NCI-H748 treated with DMSO at 0.1 percent for 48 hours (cell line): ENCODE measurements at regions not wholly inside any gene's neighbourhood (a gene's known extent, or its start where the extent isn't known, plus 50 kb on each side); places are given as distances from the start of the nearest gene placed in this dataset.
A peak's percentile ranks its signal among the peaks of the same experiment; 100 is the strongest.

ENCODE experiments used
- DNase-seq: peaks from one replicate; lab custom pipeline; 2025; lab: John Stamatoyannopoulos, UW

- DNase-seq = no peak
Measured at GRCh38 chr2:9738535-9739496, 104.5 kb upstream of the TAF1B start.

DNA sequence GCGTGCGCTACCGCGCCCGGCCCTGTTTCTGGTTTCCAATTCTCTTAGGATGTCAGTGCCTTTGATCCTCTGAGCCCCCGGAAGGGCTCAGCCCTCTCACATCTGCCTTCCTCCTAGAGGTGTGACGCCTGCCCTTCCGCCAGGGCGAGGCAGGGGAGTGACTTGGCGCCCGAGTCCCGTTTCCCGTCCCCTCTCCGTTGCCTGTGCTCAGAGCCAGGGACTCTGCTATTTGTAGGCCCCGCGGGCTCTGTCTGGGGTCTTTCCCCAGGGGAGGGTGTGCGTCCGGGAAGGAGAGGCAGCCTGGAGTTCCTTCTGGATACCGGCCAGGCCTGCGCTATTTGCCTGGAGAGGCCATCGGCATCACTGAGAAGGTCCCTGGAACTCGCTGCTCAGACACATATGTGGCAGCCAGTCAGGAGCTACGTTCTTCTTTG is 103.7 kb upstream of the TAF1B start:
- DNase-seq = no peak

DNA sequence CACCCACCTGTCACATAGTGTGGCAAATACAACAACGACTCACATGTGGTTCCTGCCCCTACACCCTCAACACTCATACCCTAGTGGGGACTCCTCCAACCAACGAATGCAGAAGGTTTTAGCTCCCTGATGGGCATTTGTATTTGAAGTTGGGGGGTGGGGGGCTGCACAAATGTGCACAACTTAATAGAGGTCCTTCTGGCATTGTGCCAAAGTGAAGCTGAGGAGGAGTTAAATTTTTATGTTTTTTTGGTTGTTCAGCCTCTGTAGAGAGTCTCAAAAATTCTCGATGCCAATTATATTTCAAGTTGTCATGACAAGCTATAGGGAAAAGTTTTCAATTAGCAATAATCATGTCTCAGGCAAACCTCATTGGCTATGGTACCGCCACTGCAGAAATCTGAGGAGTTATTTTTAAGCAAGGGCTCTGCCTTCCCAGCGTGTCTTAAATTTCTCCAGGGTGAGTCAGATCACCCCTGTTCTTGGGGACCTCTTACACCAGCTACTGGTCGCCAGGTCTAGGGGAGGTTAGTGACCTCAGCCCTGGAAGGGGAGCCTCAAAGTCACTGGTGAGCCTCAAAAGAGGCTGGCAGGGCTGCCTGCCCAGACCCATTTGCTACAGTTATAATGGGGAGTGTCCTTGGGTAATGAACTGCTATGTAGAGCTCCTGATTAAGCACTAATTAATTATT is 102.7 kb upstream of the TAF1B start:
- DNase-seq = no peak

GRCh38 chr2:9741110-9741509 is 102.2 kb upstream of the TAF1B start:
- DNase-seq = no peak

GRCh38 chr2:9742601-9743000 is 100.7 kb upstream of the TAF1B start:
- DNase-seq = no peak

DNA sequence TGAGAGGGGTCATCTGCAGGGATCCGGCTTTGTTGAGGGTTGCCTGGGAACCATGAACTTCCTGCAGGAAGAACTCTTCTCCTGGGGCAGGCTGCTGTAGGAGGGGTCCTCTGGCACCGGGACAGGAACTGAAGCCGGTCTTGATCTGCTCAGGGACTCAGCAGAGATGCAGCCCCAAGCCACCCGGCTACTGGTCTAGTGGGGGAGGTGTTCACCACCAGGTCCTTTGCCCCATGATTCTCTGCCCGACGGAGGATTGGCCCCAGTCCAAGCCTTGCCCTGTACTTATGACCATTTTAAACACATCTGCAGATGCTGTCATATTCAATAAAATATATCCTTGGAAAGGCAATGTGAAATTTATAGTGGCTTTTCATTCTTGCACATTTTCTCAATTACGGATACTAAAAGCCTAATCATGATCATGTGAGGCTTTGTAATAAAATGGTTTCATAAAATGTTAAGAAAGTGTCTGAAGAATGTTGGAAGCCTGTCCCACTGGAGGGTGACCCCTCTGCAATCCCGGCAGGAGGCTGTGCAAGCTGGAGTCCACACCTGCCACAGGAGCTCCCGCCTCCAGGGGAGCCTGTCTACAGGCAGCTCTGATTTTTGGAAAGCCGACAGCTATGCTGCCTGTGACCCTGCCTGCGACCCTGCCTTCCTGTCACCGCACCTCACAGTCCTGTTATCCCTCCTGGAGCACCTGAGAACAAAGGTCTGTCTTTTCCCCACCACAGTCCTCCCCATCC is 98.8 kb upstream of the TAF1B start:
- DNase-seq = no peak

DNA sequence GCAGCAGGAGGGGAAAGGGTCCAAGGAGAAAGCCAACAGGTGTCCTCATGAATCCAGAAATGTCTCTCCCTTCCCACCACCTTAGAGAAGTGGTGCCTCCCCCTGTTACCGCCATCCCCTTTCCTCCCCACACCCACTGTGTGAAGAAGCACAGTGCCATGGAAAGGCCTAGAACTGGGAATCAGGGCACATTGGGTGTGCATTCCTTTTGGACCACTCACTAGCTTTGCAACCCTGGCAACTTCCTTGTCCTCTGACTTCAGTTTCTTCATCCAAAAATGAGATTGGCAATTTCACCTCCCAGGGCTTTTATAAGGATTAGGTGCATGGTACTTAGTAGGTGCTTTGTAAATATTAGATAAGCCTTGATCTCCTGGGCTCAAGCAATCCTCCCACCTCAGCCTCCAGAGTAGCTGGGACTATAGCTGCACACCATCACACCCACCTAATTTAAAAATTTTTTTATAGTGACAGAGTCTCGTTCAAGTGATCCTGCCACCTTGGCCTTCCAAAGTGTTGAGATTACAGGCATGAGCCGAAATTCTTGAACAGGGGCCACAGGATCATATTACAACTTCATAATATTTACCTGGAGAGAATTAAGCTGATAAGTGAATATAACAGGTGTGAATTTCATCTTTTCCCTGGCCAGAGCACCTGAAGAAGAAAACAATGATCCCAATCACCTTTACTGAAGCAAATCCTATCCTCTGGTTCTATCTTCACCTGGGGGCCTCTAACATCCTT is 97.9 kb upstream of the TAF1B start:
- no peak for DNase-seq

DNA sequence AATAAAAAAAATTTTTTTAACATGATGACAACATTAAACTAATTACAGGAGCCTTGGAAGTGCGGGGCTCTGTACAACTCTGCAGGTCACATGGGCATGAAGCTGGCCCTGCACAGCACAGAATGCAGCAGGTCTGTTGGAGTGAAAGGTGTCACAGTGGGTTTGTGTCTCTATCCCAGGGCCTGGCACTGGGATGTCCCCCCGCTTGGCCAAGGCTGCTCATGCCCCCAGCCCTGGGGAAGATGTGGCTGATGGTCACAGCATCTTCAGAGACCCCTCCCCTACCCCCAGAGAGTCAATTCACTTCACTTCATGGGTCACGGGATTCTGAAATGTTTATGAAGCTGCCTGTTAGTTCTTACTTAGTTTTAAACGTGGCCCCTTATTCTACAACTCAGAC is 95.9 kb upstream of the TAF1B start:
- DNase-seq = no peak

GRCh38 chr2:9748577-9748976 is 94.7 kb upstream of the TAF1B start:
- DNase-seq = peak; percentile 47

DNA sequence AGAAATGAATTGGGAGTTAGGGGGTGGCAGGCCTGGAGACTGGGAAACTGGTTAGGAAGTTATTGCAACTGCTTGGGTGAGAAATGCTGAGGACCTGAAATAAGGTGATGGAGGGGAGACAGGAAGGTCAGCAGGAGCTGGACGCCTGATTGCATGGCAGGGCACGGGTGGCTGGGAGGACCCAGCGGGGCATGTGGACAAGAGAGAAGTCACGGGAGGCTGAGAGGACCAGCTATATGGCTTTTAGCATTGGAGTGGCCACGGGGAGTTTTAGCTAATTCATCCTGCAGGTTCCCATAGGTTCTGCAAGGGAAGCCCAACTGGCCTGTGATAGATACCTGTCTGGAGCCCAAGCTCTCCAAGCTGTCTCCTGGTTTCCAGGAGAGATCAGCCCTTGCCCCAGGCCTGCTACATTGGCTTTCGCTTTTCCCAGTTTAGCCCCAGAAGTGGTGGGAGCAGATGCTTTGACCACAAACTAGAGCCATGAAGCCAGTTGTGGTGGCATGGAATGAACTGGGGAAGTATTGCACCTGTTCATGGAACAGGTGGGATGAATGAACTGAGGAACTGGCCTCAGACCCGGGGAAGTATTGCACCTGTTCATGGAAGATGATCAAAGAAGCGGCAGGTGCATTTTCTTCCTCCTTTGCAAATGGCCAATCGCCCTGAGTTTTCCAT is 93.6 kb upstream of the TAF1B start:
- DNase-seq = no peak

- no peak for DNase-seq
Measured at GRCh38 chr2:9750224-9751215, 92.8 kb upstream of the TAF1B start.

DNA sequence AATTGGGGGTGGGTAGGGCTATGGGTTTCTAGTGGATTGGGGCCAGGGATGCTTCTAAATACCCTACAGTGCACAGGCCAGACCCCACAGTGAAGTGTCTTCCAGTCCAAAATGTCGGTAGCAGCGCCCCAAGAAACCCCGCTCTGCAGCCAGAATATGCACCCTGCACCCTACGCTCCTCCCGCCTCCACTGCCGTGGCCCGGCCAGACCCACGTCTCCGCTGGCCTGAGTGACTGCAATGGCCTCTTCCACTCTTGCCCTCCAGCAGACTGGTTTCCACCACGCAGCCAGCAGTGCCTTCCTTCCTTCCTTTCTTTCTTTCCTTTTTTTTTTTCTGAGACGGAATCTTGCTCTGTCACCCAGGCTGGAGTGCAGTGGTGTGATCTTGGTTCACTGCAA is 91.4 kb upstream of the TAF1B start:
- DNase-seq = no peak

DNA sequence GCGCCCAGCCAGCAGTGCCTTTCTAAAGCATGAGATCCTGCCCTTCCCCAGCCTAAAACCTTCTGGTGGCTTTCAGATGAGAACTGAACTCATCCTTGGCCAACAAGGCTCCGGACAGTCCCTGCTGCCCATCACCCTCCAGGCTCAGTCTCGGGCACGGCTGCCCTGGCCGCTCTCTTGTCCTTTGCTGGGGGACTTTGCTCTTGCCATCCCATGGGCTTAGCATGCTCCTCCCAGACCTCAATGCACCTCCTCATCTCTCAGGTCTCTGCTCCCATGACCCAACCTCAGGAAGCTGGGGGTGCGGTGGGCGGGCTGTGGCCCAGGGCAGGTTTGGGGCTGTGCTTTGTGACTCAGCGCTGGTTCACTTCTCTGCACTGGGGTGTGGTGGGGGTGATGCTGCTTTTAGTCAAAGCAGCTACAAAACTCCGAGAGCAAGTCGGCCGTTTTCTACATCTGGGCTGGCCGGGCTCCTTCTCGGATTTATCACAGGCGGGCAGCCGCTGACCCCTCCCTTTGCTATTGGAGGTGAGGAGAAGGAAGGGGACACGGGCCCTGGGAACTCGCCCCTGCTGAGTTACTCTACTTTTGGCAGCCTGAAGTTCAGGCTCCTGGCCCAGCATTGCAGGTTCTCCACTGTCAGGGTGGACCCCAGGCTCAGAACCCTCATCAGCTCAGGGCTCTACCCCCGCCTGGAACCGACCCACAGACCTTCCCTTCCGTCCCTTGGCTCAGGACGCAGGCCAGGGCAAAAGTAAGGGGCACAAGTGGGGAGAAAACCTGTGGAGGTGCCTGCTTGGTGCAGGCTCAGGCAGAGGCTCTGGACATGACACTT is 90.6 kb upstream of the TAF1B start:
- no peak for DNase-seq

DNA sequence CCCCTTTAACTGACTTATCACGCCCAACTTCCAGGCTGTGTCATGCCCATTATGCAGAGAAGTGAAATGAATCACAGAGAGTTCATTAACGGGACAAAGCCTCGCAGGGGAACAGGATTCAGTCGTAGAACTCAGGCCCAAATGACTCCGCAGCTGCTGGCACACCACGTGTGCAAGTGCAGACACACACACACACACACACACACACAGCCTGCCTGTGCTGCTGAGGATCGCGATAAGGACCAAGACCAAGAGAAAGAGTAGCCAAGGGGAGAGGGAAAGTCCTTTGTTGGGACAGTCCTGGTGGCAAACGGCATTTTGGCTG is 90.0 kb upstream of the TAF1B start:
- no peak for DNase-seq

DNA sequence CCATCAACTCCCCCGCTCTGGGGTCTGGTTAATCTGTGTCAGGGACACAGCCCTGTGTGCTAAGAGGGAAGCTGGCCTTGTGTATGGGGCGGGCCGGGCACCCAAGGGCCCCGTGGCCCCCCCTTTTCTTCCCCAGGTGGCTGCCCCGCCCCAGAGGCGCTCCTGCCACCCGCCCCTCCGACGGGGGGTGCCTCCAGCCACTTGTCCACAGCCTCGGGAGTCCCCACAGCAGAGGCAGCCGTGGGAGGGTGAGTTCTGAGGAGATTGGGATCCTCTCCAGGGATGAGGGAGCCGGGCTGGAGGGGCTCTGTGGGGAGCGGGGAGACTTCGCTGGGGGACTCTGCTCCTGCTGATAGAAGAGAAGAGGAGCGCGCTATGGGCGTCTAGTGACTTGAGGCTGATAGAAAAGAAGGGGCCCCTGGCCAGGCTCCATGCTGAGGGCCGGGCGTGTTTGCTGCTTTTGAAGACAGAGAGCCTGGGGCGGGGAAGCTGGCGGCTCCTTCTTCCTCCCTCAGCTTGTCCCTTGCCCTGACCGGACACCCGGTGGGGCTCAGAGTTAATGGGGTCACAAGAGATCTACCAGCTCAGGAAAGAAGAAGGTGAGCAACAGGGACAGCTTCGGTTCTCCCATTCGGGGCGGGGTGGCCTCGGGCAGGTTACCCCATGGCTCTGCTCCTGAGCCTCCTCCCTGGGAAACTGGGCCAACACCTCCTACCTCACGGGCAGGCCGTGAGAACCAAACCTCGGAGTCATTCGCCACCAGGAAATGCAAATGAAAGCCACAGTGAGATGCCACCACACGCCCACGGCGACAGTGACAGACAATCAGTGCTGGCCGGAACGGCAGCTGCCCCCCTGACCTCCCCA is 89.4 kb upstream of the TAF1B start:
- no peak for DNase-seq

GRCh38 chr2:9754532-9754887 is 88.8 kb upstream of the TAF1B start:
- DNase-seq = no peak

- DNase-seq = no peak
Measured at GRCh38 chr2:9755008-9755407, 88.3 kb upstream of the TAF1B start.

DNA sequence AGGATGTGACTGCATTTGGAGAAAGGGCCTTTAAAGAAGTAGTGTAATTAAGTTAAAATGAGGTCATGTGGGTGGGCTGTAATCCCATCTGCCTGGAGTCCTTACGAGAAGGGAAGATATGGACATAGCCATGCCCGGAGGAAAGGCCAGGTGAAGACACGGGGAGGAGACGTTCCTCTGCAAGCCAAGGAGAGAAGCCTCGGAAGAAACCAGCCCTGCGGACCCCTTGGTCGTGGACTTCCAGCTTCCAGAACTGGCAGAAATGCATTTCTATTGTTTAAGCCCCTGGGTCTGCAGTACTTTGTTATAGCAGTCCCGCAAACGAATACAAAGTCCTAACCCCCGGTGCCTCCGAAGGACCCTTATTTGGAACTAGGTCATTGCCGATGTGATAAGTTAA is 87.6 kb upstream of the TAF1B start:
- no peak for DNase-seq
